ENCODE measurements at regions not wholly inside any gene's neighbourhood (a gene's known extent, or its start where the extent isn't known, plus 50 kb on each side); places are given as distances from the start of the nearest gene placed in this dataset.
"Not testable (repeated sequence)": the region's sequence is repeated elsewhere in the genome, so short reads cannot be mapped to it uniquely, and the experiment has no call there.

DNA sequence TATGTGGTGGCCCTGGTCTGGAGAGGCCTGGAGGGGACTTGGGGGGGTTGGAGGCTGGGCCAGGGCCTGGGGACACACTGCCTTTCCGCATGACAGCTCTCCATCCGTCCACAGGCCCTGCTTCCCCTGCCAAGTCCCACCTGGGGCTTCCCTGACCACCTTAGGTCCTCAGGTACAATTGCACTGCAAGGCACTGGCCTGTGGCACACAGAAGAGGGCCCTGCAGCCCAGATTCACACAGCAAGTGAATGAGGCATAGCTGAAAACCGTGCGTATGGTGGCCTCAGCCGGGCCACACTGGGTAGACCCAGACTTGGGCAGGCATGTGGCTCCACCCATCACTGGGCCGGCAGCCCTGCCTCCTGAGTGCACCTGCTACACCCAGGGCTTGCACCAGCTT, 114.2 kb downstream of the TNFRSF13B start:
- WGBS, 2 donors = 86 to 94% methylated on average over 5 to 6 of the region's 6 CpGs
- H3K27me3 ChIP-seq (ENCODE audit: control insufficient read depth in 3 of 3, insufficient read depth in 3 of 3, low read length in 2 of 3); H3K4me3 ChIP-seq; H3K36me3 ChIP-seq (ENCODE audit: control insufficient read depth in 4 of 4, insufficient read depth in 4 of 4, low read length in 4 of 4); H3K27ac ChIP-seq (ENCODE audit: low read depth in 1 of 2, low read length in 1 of 2); DNase-seq; ATAC-seq (ENCODE audit: insufficient read depth, low FRiP score); H3K9ac ChIP-seq (ENCODE audit: insufficient read depth in 1 of 2, low read length in 2 of 2); H3K4me1 ChIP-seq (ENCODE audit: control insufficient read depth in 5 of 5, insufficient read depth in 5 of 5, low read length in 5 of 5); H3K9me3 ChIP-seq (ENCODE audit: control insufficient read depth in 4 of 4, insufficient read depth in 3 of 4, low read length in 3 of 4): not testable (repeated sequence)

DNA sequence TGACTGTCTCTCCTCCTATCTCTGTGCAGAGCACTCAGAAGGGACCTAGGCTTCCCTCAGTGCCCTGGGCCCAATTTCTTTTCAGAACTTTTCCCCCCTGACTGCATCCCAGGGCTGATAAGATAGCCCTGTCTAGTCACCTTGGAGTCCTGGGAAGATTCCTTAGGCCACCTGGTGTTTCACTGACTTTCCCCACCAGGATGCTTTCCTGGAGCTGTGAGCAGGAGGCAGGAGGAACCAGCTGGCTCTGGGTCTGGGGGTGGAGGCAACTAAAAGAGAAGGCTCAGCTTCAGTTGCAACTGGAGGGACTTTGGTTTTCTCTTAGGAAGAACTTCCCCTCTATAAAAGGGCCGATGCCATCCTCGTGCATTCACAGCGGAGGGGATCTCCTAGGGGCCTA, 115.1 kb downstream of the TNFRSF13B start:
- DNase-seq; H3K4me3 ChIP-seq; H3K9ac ChIP-seq (ENCODE audit: insufficient read depth in 1 of 2, low read length in 2 of 2); ATAC-seq (ENCODE audit: insufficient read depth, low FRiP score); H3K4me1 ChIP-seq (ENCODE audit: control insufficient read depth in 5 of 5, insufficient read depth in 5 of 5, low read length in 5 of 5); H3K9me3 ChIP-seq (ENCODE audit: control insufficient read depth in 4 of 4, insufficient read depth in 3 of 4, low read length in 3 of 4); H3K36me3 ChIP-seq (ENCODE audit: control insufficient read depth in 4 of 4, insufficient read depth in 4 of 4, low read length in 4 of 4); H3K27ac ChIP-seq (ENCODE audit: low read depth in 1 of 2, low read length in 1 of 2); H3K27me3 ChIP-seq (ENCODE audit: control insufficient read depth in 3 of 3, insufficient read depth in 3 of 3, low read length in 2 of 3): not testable (repeated sequence)
- 73 to 86% methylated on average over 3 of the region's 3 CpGs for WGBS, 2 donors

DNA sequence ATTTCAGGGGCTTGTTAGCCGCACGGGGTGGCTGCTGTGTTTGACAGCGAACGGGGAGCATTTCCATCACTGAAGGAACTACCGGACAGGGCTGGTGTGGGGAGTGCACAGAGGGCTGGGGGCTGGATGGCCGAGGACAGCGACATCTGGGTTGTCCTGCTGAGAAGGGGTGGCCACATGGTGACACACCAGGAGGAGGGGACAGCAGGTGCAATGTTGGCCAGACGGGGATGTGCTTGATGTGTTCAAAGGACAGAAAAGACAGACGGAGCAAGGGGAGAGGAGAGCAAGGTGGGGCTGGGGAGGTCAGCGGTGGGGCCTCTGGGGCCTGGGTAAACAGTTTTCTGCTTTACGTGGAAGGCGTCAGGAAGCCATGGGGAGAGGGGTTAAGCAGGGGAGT, 115.7 kb downstream of the TNFRSF13B start:
- not testable (repeated sequence) for ATAC-seq (ENCODE audit: insufficient read depth, low FRiP score); H3K27ac ChIP-seq (ENCODE audit: low read depth in 1 of 2, low read length in 1 of 2); H3K9me3 ChIP-seq (ENCODE audit: control insufficient read depth in 4 of 4, insufficient read depth in 3 of 4, low read length in 3 of 4); H3K9ac ChIP-seq (ENCODE audit: insufficient read depth in 1 of 2, low read length in 2 of 2); H3K4me3 ChIP-seq; H3K4me1 ChIP-seq (ENCODE audit: control insufficient read depth in 5 of 5, insufficient read depth in 5 of 5, low read length in 5 of 5); DNase-seq; H3K27me3 ChIP-seq (ENCODE audit: control insufficient read depth in 3 of 3, insufficient read depth in 3 of 3, low read length in 2 of 3); H3K36me3 ChIP-seq (ENCODE audit: control insufficient read depth in 4 of 4, insufficient read depth in 4 of 4, low read length in 4 of 4)
- WGBS, 2 donors = 80 to 82% methylated on average over 12 of the region's 12 CpGs

DNA sequence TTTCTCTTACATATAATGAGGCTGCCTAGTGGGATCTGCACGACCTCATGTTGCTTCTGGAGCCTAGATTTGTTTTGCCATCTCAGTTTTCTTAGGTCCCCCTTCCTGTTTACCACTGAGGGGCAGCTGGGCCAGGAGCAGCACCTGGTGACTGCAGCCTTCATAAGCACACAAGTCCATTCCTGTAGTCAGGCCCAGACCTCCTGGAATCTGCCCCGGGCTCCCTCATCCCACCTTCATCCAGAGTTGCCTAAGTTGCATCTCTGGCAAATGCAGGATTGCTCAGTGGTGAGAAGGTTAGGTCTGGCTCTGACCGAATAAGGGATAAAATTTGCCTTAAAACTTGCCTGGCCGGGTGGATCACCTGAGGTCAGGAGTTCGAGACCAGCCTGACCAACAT, 117.3 kb downstream of the TNFRSF13B start:
- ATAC-seq (ENCODE audit: insufficient read depth, low FRiP score); H3K36me3 ChIP-seq (ENCODE audit: control insufficient read depth in 4 of 4, insufficient read depth in 4 of 4, low read length in 4 of 4); H3K27me3 ChIP-seq (ENCODE audit: control insufficient read depth in 3 of 3, insufficient read depth in 3 of 3, low read length in 2 of 3); H3K4me3 ChIP-seq; H3K9me3 ChIP-seq (ENCODE audit: control insufficient read depth in 4 of 4, insufficient read depth in 3 of 4, low read length in 3 of 4); H3K4me1 ChIP-seq (ENCODE audit: control insufficient read depth in 5 of 5, insufficient read depth in 5 of 5, low read length in 5 of 5); H3K9ac ChIP-seq (ENCODE audit: insufficient read depth in 1 of 2, low read length in 2 of 2); DNase-seq; H3K27ac ChIP-seq (ENCODE audit: low read depth in 1 of 2, low read length in 1 of 2): not testable (repeated sequence)
- WGBS, 2 donors = 84 to 91% methylated on average over 5 of the region's 5 CpGs

DNA sequence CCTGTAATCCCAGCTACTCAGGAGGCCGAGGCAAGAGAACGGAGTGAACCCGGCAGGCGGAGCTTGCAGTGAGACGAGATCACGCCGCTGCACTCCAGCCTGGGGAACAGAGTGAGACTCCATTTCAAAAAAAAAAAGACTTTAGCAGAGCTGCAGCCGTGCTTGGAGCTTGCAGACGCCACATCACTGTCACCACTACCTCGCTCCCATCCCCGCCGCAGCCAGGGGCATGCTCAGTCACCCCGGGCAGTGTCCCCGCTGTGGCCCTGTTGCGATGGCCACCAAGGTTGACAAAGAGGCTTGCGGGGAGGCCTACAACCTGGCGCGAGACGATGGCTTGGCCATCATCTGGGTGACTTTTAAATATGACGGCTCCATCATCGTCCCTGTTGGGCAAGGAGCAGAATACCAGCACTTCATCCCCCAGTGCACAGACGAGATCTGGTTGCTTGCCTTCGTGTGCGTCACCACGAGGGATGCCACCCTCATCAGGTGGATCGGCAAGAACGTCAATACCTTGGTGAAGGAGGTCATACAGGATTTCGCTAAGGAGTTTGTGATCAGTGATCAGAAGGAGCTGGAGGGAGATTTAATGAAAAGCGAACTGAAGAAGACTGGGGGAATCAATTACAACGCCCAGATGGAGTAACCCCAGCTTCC, 118.1 kb downstream of the TNFRSF13B start:
- Histone ChIP-seq H3K9me3 (ENCODE audit: control insufficient read depth in 4 of 4, insufficient read depth in 3 of 4, low read length in 3 of 4) (no peaks in the 10 kb centered on the region), H3K27me3 (ENCODE audit: control insufficient read depth in 3 of 3, insufficient read depth in 3 of 3, low read length in 2 of 3) (no peaks in the 10 kb centered on the region), H3K27ac (ENCODE audit: low read depth in 1 of 2, low read length in 1 of 2) (no peak overlapping the region), H3K4me1 (ENCODE audit: control insufficient read depth in 5 of 5, insufficient read depth in 5 of 5, low read length in 5 of 5) (no peaks in the 10 kb centered on the region), H3K36me3 (ENCODE audit: control insufficient read depth in 4 of 4, insufficient read depth in 4 of 4, low read length in 4 of 4) (no peaks in the 10 kb centered on the region), H3K4me3 (no peak overlapping the region), H3K9ac (ENCODE audit: insufficient read depth in 1 of 2, low read length in 2 of 2) (no peak overlapping the region)
- no peak for DNase-seq
- WGBS, 2 donors = 87 to 92% methylated on average over 30 of the region's 30 CpGs
- TF ChIP-seq, protein P1, sequence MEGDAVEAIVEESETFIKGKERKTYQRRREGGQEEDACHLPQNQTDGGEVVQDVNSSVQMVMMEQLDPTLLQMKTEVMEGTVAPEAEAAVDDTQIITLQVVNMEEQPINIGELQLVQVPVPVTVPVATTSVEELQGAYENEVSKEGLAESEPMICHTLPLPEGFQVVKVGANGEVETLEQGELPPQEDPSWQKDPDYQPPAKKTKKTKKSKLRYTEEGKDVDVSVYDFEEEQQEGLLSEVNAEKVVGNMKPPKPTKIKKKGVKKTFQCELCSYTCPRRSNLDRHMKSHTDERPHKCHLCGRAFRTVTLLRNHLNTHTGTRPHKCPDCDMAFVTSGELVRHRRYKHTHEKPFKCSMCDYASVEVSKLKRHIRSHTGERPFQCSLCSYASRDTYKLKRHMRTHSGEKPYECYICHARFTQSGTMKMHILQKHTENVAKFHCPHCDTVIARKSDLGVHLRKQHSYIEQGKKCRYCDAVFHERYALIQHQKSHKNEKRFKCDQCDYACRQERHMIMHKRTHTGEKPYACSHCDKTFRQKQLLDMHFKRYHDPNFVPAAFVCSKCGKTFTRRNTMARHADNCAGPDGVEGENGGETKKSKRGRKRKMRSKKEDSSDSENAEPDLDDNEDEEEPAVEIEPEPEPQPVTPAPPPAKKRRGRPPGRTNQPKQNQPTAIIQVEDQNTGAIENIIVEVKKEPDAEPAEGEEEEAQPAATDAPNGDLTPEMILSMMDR (IDR thresholded peaks at IDR 0.05; ENCODE audit: control extremely low read depth, extremely low read depth) = no peak
- ATAC-seq (ENCODE audit: insufficient read depth, low FRiP score) = no peak

DNA sequence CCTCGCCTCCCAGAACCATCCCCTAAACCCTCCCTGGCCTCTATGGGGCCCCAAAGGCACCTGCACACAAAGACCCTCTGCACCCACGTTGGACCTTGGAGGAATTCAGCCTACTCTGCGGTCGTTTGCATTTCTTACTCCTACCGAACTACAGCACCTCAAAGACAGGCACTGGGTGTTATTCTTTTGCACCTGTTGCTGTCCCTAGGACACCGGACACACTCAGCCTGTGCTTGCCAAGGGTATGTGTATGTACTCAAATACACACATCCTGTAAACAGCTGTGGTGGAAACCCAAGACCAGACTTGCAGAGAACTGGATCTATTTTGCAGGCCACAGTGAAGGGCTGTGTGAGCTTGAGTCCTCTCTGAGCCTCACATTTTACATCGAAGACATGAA, 122.1 kb downstream of the TNFRSF13B start:
- H3K9me3 ChIP-seq (ENCODE audit: control insufficient read depth in 4 of 4, insufficient read depth in 3 of 4, low read length in 3 of 4); H3K4me3 ChIP-seq; ATAC-seq (ENCODE audit: insufficient read depth, low FRiP score); H3K4me1 ChIP-seq (ENCODE audit: control insufficient read depth in 5 of 5, insufficient read depth in 5 of 5, low read length in 5 of 5); H3K36me3 ChIP-seq (ENCODE audit: control insufficient read depth in 4 of 4, insufficient read depth in 4 of 4, low read length in 4 of 4); DNase-seq; H3K27me3 ChIP-seq (ENCODE audit: control insufficient read depth in 3 of 3, insufficient read depth in 3 of 3, low read length in 2 of 3); H3K9ac ChIP-seq (ENCODE audit: insufficient read depth in 1 of 2, low read length in 2 of 2); H3K27ac ChIP-seq (ENCODE audit: low read depth in 1 of 2, low read length in 1 of 2): not testable (repeated sequence)
- 66 to 84% methylated on average over 6 of the region's 7 CpGs for WGBS, 2 donors

DNA sequence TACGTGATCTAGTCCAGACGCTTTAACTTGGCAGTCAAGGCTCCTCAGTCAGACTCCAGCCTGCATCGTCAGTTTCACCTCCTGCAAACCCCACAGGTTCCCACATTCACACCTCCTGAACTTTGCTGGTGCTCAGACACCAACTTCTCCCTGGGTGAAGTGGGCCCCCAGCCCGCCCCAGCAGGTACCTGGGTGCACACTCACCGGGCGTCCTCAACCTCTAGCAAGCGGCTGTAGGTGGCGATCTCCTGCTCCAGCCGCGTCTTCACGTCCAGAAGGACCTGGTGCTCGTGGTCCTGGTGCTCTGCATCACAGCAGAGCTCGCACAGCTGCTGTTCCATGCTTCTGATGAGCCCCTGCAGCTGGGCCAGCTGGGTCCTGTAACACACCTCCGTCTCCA, 122.9 kb downstream of the TNFRSF13B start:
- not testable (repeated sequence) for DNase-seq; H3K9me3 ChIP-seq (ENCODE audit: control insufficient read depth in 4 of 4, insufficient read depth in 3 of 4, low read length in 3 of 4); ATAC-seq (ENCODE audit: insufficient read depth, low FRiP score); H3K9ac ChIP-seq (ENCODE audit: insufficient read depth in 1 of 2, low read length in 2 of 2); H3K27me3 ChIP-seq (ENCODE audit: control insufficient read depth in 3 of 3, insufficient read depth in 3 of 3, low read length in 2 of 3); H3K36me3 ChIP-seq (ENCODE audit: control insufficient read depth in 4 of 4, insufficient read depth in 4 of 4, low read length in 4 of 4); H3K27ac ChIP-seq (ENCODE audit: low read depth in 1 of 2, low read length in 1 of 2); H3K4me1 ChIP-seq (ENCODE audit: control insufficient read depth in 5 of 5, insufficient read depth in 5 of 5, low read length in 5 of 5); H3K4me3 ChIP-seq
- 68 to 90% methylated on average over 5 to 8 of the region's 14 CpGs for WGBS, 2 donors

DNA sequence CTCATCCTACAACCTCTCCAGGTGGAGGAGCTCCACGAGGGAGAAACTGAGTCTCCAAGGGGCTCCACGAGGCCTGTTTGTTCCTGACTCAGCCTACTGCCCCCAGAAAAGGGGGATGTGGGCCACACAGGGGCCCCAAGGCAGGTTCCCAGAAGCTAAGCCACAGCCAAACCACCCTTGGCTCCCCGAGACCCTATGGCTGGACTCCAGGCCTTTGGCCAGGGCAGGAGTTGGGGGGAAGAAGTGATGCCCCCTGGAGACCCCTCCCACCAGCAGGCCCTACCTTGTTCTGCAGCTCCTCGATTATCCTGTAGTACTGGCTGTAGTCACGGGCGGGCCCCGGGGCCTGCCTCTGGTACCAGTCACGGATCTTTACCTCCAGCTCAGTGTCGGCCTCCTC, 126.8 kb downstream of the TNFRSF13B start:
- H3K4me1 ChIP-seq (ENCODE audit: control insufficient read depth in 5 of 5, insufficient read depth in 5 of 5, low read length in 5 of 5); H3K27me3 ChIP-seq (ENCODE audit: control insufficient read depth in 3 of 3, insufficient read depth in 3 of 3, low read length in 2 of 3); H3K4me3 ChIP-seq; H3K27ac ChIP-seq (ENCODE audit: low read depth in 1 of 2, low read length in 1 of 2); DNase-seq; H3K36me3 ChIP-seq (ENCODE audit: control insufficient read depth in 4 of 4, insufficient read depth in 4 of 4, low read length in 4 of 4); H3K9ac ChIP-seq (ENCODE audit: insufficient read depth in 1 of 2, low read length in 2 of 2); H3K9me3 ChIP-seq (ENCODE audit: control insufficient read depth in 4 of 4, insufficient read depth in 3 of 4, low read length in 3 of 4); ATAC-seq (ENCODE audit: insufficient read depth, low FRiP score): not testable (repeated sequence)
- 55 to 84% methylated on average over 1 of the region's 9 CpGs for WGBS, 2 donors
